ENCODE measurements at regions not wholly inside any gene's neighbourhood (a gene's known extent, or its start where the extent isn't known, plus 50 kb on each side); places are given as distances from the start of the nearest gene placed in this dataset.
A peak's percentile ranks its signal among the peaks of the same experiment; 100 is the strongest.

DNA sequence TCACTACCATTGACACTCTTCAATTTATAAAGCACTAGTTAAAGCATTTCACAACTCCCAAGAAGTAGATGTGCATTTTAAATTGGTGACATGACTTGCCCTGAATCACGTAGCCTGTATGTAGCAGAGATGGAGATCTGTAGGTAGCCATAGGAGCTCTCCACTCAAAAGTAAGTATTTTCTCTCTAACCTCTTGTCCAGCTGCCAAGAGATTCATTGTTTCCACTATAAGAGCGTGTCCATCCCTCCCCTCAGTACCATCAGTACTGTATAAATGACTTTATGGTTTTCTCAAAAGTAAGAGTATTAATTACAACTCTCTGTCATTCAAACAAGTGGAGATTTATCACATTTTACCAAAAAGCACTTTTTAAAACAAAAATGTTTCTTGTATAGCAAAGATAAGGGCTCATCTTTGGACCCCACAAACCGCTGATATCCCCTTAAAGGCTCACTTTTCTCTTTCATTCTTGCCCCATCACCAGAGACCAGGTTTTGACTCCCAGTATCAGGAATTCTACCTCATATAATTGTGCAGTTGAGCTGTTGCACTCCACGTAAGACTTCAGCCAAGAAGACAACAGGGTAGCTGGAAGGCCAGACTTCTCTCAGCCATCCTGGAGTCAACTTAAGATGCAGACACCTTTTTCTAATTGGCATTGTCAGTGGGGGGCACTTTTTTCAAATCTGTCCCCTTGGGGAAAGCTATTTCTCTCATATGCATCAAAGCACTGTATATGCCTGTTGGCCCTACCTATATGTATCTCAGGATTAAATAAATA lies 78.0 kb upstream of the GALNT5 start:
- DNase-seq (ENCODE audit: low read depth in 1 of 2, low spot score in 1 of 2), result no peak

DNA sequence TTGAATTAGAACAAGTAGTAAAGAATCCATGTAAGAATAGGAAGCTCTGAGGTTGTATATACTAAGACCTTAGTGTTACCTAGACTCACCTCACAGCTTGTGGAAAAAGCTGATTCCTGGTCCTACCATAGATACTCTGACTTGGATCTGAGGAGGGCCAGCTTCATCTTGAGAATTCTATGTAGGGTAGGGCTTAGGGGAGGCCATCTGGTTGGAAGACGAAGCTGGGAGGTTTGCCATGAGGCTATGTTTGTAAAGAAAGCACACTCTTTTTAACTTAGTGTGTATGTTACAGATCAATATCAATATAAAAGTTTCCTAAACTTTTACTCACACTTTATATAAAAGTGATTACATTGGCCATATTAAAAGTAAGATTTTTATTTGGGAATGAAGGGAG lies 77.1 kb upstream of the GALNT5 start:
- no peak for DNase-seq (ENCODE audit: low read depth in 1 of 2, low spot score in 1 of 2)

GRCh38 chr2:157181234-157181633 lies 76.3 kb upstream of the GALNT5 start:
- no peak for DNase-seq (ENCODE audit: low read depth in 1 of 2, low spot score in 1 of 2)

DNA sequence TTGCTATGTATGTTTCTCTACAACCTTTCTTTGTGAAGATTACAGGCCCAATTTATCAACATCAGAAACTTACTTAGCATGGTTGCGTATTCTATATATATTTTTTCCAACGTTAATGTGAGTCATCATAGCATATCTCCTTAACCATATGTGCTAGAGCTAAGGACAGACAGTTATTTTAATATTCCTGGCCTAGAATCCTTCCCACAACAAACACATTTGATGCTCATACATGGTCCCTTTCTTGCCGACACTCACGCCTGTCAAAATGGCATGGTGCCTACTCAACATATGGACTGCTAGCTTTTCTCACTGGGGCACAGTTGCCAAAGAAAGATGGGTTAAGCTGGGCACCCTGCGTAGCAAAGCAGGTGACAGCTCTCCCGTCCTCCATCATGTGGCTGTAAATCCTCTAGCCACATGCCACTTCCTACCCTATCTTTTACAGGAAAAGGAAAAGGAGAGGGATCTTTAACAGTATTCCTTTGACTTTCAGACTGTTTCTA lies 75.2 kb upstream of the GALNT5 start:
- no peak for DNase-seq (ENCODE audit: low read depth in 1 of 2, low spot score in 1 of 2)

DNA sequence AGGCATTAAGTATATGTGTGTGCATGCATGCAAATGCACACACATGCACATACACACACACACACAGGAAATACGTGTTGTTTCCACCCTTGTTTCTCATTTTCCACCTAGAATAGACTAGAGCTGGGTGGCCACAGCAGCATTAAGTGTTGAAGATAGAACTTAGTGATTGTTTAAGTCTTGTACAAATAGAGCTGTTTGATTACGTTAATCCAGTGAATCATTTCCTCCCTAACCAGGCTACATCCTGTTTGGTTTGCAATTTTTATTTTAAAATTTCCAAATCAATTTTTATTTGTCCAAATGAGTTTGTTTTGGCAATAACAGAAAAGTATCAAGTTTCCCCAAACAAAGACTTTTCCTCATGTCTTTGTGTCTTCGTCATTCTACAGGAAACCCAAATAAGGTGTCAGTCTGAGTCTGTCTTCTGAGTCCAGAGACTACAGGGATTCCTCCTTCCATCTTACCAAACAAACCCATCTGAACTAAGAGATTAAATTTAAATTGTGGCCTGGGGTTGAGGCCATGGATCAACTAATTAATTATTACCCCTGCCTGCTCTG lies 74.6 kb upstream of the GALNT5 start:
- no peak for DNase-seq (ENCODE audit: low read depth in 1 of 2, low spot score in 1 of 2)

DNA sequence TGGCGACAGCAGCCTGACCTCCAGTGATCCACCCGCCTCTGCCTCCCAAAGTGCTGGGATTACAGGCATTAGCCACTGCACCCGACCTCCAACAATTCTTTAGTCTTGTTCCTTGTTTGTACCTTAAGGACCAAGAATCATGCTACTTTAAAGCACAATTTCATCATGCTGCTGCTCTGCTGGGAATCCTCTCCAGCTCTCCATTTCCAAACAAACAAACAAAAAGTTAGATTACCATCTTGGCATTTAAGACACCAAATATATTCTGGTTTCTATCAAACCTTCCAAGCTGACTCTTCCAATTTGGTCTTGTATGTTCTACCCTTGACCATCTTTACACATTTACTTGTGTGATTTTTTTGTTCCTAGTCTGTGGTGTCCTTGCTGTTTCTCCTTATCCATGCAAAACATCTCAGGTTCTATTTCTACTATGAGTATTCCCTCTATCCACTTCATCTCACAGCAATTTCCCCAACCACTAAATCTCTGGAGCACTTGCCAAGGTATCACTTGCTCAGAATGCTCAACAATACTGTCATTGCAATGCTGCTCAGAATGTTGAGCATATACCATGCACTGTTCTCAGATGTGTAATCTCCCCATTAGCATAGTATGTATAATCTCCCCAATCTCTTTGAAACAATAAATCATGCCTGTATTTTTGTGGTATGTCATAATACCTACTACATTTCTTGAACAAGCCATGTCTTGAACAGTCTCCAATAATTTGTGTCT lies 73.2 kb upstream of the GALNT5 start:
- DNase-seq (ENCODE audit: low read depth in 1 of 2, low spot score in 1 of 2), result no peak

DNA sequence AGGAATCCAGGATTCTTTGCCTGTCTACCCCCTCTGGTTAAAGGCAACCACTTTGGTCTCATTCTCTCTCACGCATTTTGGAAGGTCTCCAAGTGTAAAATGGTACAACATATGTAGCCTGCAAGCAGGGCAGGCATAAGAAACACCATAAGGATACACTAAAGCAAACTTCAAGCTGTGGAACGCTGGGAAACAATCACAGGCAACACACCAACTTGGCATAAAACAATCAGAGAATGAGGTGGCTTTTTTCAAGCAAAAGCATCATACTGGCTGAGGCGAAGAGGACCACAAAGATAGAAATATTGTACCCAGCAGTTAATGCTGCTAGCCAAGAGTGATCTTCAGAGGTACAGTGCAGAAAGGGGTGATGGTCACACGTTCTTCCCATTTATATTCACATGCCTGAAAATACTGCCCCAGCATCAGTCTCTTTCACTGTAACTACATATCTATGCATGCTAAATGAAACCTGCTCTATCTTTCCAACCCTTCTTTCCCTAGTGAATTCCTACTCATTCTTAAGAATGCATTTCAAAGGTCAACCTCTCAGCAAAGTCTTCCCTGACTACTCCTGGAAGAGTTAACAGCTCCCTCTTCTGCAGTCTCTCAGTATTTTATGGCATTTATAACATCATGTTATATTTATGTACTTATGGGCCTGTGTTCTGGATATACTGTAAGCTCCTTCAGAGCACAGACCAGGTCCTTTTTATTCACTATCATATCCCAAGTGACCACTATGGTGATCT lies 71.9 kb upstream of the GALNT5 start:
- no peak for DNase-seq (ENCODE audit: low read depth in 1 of 2, low spot score in 1 of 2)

GRCh38 chr2:157190151-157190550 lies 67.4 kb upstream of the GALNT5 start:
- DNase-seq (ENCODE audit: low read depth in 1 of 2, low spot score in 1 of 2), result no peak

DNA sequence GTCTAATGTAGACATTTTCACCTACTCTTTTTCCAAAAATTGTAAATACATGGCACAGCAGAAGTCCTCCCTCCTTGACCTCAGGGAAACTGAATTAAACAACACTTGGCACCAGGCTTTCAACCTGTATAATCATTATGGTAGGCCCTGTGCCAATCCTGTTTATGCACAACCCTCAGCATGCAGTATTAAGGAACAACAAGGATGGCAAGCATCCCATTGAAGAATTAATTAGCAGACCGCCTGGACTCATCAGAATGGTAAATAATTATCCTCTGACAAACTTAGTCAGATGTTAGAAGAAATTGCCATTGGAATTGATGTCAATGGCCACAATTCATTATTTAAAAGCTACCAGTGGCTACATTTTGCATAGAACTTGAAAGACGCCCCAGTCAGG lies 66.3 kb upstream of the GALNT5 start:
- DNase-seq (ENCODE audit: low read depth in 1 of 2, low spot score in 1 of 2), result no peak

- no peak for DNase-seq (ENCODE audit: low read depth in 1 of 2, low spot score in 1 of 2)
Observed at GRCh38 chr2:157192445-157193423, 64.8 kb upstream of the GALNT5 start.

- DNase-seq (ENCODE audit: low read depth in 1 of 2, low spot score in 1 of 2), result no peak
Observed at GRCh38 chr2:157193461-157193860, 64.0 kb upstream of the GALNT5 start.

DNA sequence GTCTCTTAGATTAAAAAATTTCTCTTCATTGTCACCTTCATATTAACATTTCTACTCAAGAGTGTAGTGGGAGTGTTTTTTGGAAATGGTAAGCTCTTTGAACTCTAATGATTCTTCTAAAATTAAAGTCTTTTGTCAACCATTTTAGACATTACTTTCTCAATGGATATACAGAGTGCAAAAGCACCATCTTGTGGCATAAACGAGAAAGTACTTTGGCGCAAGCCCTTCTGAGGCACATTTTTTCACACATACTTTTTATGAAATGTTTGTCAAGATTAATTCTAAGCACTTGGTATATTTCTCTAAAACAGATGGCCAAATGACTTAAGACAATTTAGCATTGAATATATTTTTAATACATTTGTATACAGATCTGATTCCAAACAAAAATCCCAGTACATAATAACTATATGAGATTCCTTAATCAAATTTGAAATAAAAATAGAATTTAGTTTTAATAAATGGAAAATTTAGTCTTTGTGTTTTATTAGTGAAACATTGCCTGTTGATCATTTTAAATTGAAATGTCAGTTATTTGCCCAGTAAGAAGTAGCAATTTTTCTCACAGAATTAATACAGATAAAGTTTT lies 63.3 kb upstream of the GALNT5 start:
- DNase-seq (ENCODE audit: low read depth in 1 of 2, low spot score in 1 of 2), result peak in 1 of 2 donors; percentile 12

DNA sequence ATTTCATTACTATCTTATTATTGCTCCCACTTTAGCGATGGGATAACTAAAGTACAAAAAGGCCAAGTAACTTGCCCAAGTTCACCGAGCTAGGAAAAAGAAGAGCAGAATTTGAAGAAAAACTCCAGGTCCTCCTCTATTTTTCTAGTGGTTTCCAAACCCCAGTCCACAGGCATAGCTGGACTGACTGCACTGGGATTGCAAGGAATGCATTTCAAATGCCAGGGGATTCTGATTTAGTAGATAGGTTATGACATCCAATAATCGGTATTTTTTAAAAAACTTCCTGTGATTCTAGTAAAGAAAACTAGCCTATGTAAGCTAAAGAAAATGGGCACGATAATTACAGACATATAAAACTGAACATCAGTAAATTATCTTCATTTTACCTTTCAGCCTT lies 62.7 kb upstream of the GALNT5 start:
- DNase-seq (ENCODE audit: low read depth in 1 of 2, low spot score in 1 of 2), result no peak

GRCh38 chr2:157196956-157197355 lies 60.5 kb upstream of the GALNT5 start:
- no peak for DNase-seq (ENCODE audit: low read depth in 1 of 2, low spot score in 1 of 2)

DNA sequence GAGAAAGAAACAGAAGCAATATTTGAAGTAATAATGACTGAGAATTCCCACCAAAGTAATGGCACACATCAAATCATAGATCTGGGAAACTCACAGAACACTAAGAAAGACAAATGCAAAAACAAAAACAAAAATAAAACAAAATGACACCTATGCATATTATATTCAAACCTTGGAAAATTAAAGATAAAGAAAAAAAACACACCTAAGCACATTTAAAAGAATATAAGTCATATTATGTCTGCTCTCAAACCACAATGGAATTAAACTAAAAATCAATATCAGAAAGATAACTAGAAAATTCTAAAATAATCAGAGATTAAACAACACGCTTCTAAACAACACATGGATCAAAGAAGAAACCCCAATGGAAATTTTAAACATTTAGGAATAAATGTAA lies 59.7 kb upstream of the GALNT5 start:
- DNase-seq (ENCODE audit: low read depth in 1 of 2, low spot score in 1 of 2), result no peak

GRCh38 chr2:157203651-157204050 lies 53.9 kb upstream of the GALNT5 start:
- DNase-seq (ENCODE audit: low read depth in 1 of 2, low spot score in 1 of 2), result no peak

GRCh38 chr2:157204401-157204800 lies 53.1 kb upstream of the GALNT5 start:
- no peak for DNase-seq (ENCODE audit: low read depth in 1 of 2, low spot score in 1 of 2)

DNA sequence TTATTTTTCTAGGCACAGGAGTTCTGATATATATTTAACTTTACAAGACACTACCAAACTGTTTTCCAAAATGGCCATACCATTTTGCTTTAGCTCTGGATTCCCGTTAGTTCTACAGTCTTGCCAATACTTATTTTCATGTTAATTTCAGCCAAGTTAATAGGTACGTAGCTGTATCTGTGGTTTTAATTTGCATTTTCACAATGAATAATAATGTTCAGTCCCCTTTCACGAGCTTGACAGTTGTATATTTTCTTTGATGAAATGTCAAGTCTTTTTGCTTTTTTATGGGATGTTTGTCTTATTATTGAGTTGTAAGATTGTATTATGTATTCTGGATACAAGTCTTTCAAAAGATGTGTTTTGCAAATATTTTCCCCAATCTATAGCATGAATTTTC lies 50.6 kb upstream of the GALNT5 start:
- no peak for DNase-seq (ENCODE audit: low read depth in 1 of 2, low spot score in 1 of 2)
